ENCODE measurements at regions not wholly inside any gene's neighbourhood (a gene's known extent, or its start where the extent isn't known, plus 50 kb on each side); places are given as distances from the start of the nearest gene placed in this dataset.

- DNase-seq (ENCODE audit: low spot score) = no peak
These were observed 362.1 kb upstream of the DACH1 start for GRCh38 chr13:72229067-72229466.

GRCh38 chr13:72221276-72221962 lies 354.4 kb upstream of the DACH1 start:
- peak; percentile 43 for DNase-seq (ENCODE audit: low spot score)

- DNase-seq (ENCODE audit: low spot score) = no peak
These were observed 352.0 kb upstream of the DACH1 start for GRCh38 chr13:72218966-72219365.

GRCh38 chr13:72217142-72217541 lies 350.1 kb upstream of the DACH1 start:
- DNase-seq (ENCODE audit: low spot score) = no peak

- no peak for DNase-seq (ENCODE audit: low spot score)
These were observed 341.2 kb upstream of the DACH1 start for GRCh38 chr13:72208112-72208645.

GRCh38 chr13:72205773-72206172 lies 338.8 kb upstream of the DACH1 start:
- no peak for DNase-seq (ENCODE audit: low spot score)

GRCh38 chr13:72204291-72204690 lies 337.3 kb upstream of the DACH1 start:
- DNase-seq (ENCODE audit: low spot score) = no peak

- no peak for DNase-seq (ENCODE audit: low spot score)
These were observed 334.7 kb upstream of the DACH1 start for GRCh38 chr13:72201726-72202125.

GRCh38 chr13:72199640-72200039 lies 332.6 kb upstream of the DACH1 start:
- DNase-seq (ENCODE audit: low spot score) = no peak

GRCh38 chr13:72198967-72199560 lies 332.1 kb upstream of the DACH1 start:
- DNase-seq (ENCODE audit: low spot score) = no peak

- no peak for DNase-seq (ENCODE audit: low spot score)
These were observed 331.0 kb upstream of the DACH1 start for GRCh38 chr13:72198042-72198441.

GRCh38 chr13:72195044-72195704 lies 328.2 kb upstream of the DACH1 start:
- DNase-seq (ENCODE audit: low spot score) = no peak

- DNase-seq (ENCODE audit: low spot score) = no peak
These were observed 327.5 kb upstream of the DACH1 start for GRCh38 chr13:72194523-72194922.

- no peak for DNase-seq (ENCODE audit: low spot score)
These were observed 319.9 kb upstream of the DACH1 start for GRCh38 chr13:72186730-72187422.

GRCh38 chr13:72185776-72186175 lies 318.8 kb upstream of the DACH1 start:
- DNase-seq (ENCODE audit: low spot score) = no peak

- DNase-seq (ENCODE audit: low spot score) = no peak
These were observed 314.7 kb upstream of the DACH1 start for GRCh38 chr13:72181661-72182060.

GRCh38 chr13:72180253-72180952 lies 313.4 kb upstream of the DACH1 start:
- DNase-seq (ENCODE audit: low spot score) = no peak

- no peak for DNase-seq (ENCODE audit: low spot score)
These were observed 307.5 kb upstream of the DACH1 start for GRCh38 chr13:72174549-72174948.

- no peak for DNase-seq (ENCODE audit: low spot score)
These were observed 303.6 kb upstream of the DACH1 start for GRCh38 chr13:72170571-72170970.

GRCh38 chr13:72168126-72168855 lies 301.3 kb upstream of the DACH1 start:
- no peak for DNase-seq (ENCODE audit: low spot score)

- DNase-seq (ENCODE audit: low spot score) = no peak
These were observed 299.2 kb upstream of the DACH1 start for GRCh38 chr13:72166102-72166650.
